Mesodermal cell (in vitro differentiated cells): ENCODE measurements at regions not wholly inside any gene's neighbourhood (a gene's known extent, or its start where the extent isn't known, plus 50 kb on each side); places are given as distances from the start of the nearest gene placed in this dataset.

ENCODE experiments used
- H3K27ac ChIP-seq: 2 replicates; pipeline ENCODE4 v1.7.0; 2013; ENCODE audit warnings: mild to moderate bottlenecking, low read depth, low read length, moderate library complexity; ENCODE audit not compliant: severe bottlenecking
- H3K36me3 ChIP-seq: 2 replicates; pipeline ENCODE4 v1.7.1; 2013; ENCODE audit warnings: mild to moderate bottlenecking, low read length, moderate library complexity; ENCODE audit not compliant: control insufficient read depth, insufficient read depth
- H3K4me1 ChIP-seq: one replicate; pipeline ENCODE4 v1.7.1; 2013; ENCODE audit warnings: mild to moderate bottlenecking, low read length; ENCODE audit not compliant: insufficient read depth, control insufficient read depth, poor library complexity, severe bottlenecking
- H3K4me3 ChIP-seq: 2 replicates; pipeline ENCODE4 v1.7.0; 2013; ENCODE audit warnings: low read length, control low read depth, mild to moderate bottlenecking; ENCODE audit not compliant: insufficient read depth, poor library complexity, severe bottlenecking; ENCODE audit errors: extremely low read depth
- H3K9me3 ChIP-seq: 2 replicates; pipeline ENCODE4 v1.7.1; 2013; ENCODE audit warnings: mild to moderate bottlenecking, low read length, moderate library complexity; ENCODE audit not compliant: control insufficient read depth
- WGBS, 2 experiments: methylation state at CpG; one replicate each; pipeline ENCODE4 v1.1.5; 2013; ENCODE audit warnings: missing lambda C conversion rate in 2 of 2; ENCODE audit not compliant: insufficient coverage in 2 of 2; 5-methylcytosine and 5-hydroxymethylcytosine counted together

- WGBS, 2 experiments: 83 to 85% methylated on average over 3 of the region's 7 CpGs
- Histone ChIP-seq H3K9me3 (no peaks in the 10 kb centered on the region), H3K4me3 (no peak overlapping the region)
Measured at GRCh38 chr3:102018551-102018950, 169.2 kb downstream of the NFKBIZ start.

GRCh38 chr3:102020735-102021134 lies 171.4 kb downstream of the NFKBIZ start:
- H3K36me3 ChIP-seq: no peaks in the 10 kb centered on the region
- no peak overlapping the region for H3K27ac ChIP-seq
- no CpG with 5 or more reads among the region's 1 CpG for WGBS, 2 experiments
- no peaks in the 10 kb centered on the region for H3K9me3 ChIP-seq
- no peak overlapping the region for H3K4me3 ChIP-seq
- H3K4me1 ChIP-seq: no peaks in the 10 kb centered on the region

More at GRCh38 chr3:102018551-102018950, 169.2 kb downstream of the NFKBIZ start:
- H3K36me3 ChIP-seq: no peaks in the 10 kb centered on the region
- no peak overlapping the region for H3K27ac ChIP-seq
- H3K4me1 ChIP-seq: no peaks in the 10 kb centered on the region

- Histone ChIP-seq H3K27ac (no peak overlapping the region), H3K4me1 (no peaks in the 10 kb centered on the region), H3K9me3 (no peaks in the 10 kb centered on the region), H3K4me3 (no peak overlapping the region), H3K36me3 (no peaks in the 10 kb centered on the region)
Measured at GRCh38 chr3:102024270-102024904, 175.1 kb downstream of the NFKBIZ start.

GRCh38 chr3:102025606-102026270 lies 176.4 kb downstream of the NFKBIZ start:
- Histone ChIP-seq H3K9me3 (no peaks in the 10 kb centered on the region), H3K4me3 (no peak overlapping the region), H3K4me1 (no peaks in the 10 kb centered on the region), H3K36me3 (no peaks in the 10 kb centered on the region), H3K27ac (no peak overlapping the region)
- no CpG with 5 or more reads among the region's 2 CpGs for WGBS, 2 experiments

- Histone ChIP-seq H3K4me1 (no peaks in the 10 kb centered on the region), H3K36me3 (no peaks in the 10 kb centered on the region), H3K4me3 (no peak overlapping the region), H3K9me3 (no peaks in the 10 kb centered on the region), H3K27ac (no peak overlapping the region)
- WGBS, 2 experiments: 85 to 100% methylated on average over 1 to 3 of the region's 4 CpGs
Measured at GRCh38 chr3:102026656-102027055, 177.3 kb downstream of the NFKBIZ start.

GRCh38 chr3:102030661-102031060 lies 181.3 kb downstream of the NFKBIZ start:
- Histone ChIP-seq H3K4me1 (no peaks in the 10 kb centered on the region), H3K9me3 (no peaks in the 10 kb centered on the region), H3K4me3 (no peak overlapping the region), H3K27ac (no peak overlapping the region), H3K36me3 (no peaks in the 10 kb centered on the region)
- WGBS, 2 experiments: 86% methylated on average over 1 of the region's 2 CpGs; no CpG with 5 or more reads in 1 of the 2 experiments

GRCh38 chr3:102031834-102032233 lies 182.5 kb downstream of the NFKBIZ start:
- Histone ChIP-seq H3K36me3 (no peaks in the 10 kb centered on the region), H3K9me3 (no peaks in the 10 kb centered on the region), H3K27ac (no peak overlapping the region), H3K4me1 (no peaks in the 10 kb centered on the region), H3K4me3 (no peak overlapping the region)
- 80% methylated on average over 1 of the region's 2 CpGs; no CpG with 5 or more reads in 1 of the 2 experiments for WGBS, 2 experiments

- no peak overlapping the region for H3K27ac ChIP-seq
- H3K4me1 ChIP-seq: no peaks in the 10 kb centered on the region
- WGBS, 2 experiments: 90 to 100% methylated on average over 1 of the region's 2 CpGs
- H3K4me3 ChIP-seq: no peak overlapping the region
- no peaks in the 10 kb centered on the region for H3K9me3 ChIP-seq
- H3K36me3 ChIP-seq: no peaks in the 10 kb centered on the region
Measured at GRCh38 chr3:102032491-102033383, 183.4 kb downstream of the NFKBIZ start.

- no peaks in the 10 kb centered on the region for H3K36me3 ChIP-seq
- H3K9me3 ChIP-seq: no peaks in the 10 kb centered on the region
- WGBS, 2 experiments: 60 to 80% methylated on average over 1 of the region's 3 CpGs
- H3K4me3 ChIP-seq: no peak overlapping the region
- no peaks in the 10 kb centered on the region for H3K4me1 ChIP-seq
- no peak overlapping the region for H3K27ac ChIP-seq
Measured at GRCh38 chr3:102034639-102035451, 185.5 kb downstream of the NFKBIZ start.

- no peaks in the 10 kb centered on the region for H3K36me3 ChIP-seq
- no peak overlapping the region for H3K27ac ChIP-seq
- no peaks in the 10 kb centered on the region for H3K9me3 ChIP-seq
- no peaks in the 10 kb centered on the region for H3K4me1 ChIP-seq
- 83% methylated on average over 2 of the region's 2 CpGs; no CpG with 5 or more reads in 1 of the 2 experiments for WGBS, 2 experiments
- H3K4me3 ChIP-seq: no peak overlapping the region
Measured at GRCh38 chr3:102036017-102036416, 186.7 kb downstream of the NFKBIZ start.
